CD4-positive, alpha-beta T cell treated with Interleukin-21 for 1 hour (primary cell): ENCODE measurements at regions not wholly inside any gene's neighbourhood (a gene's known extent, or its start where the extent isn't known, plus 50 kb on each side); places are given as distances from the start of the nearest gene placed in this dataset.

Experiments
- DNase-seq: peaks from one replicate; pipeline ENCODE4 v3.0.0-alpha.2; 2020

- DNase-seq = no peak
Measured at GRCh38 chr13:63206461-63206860, 1790.8 kb upstream of the PCDH20 start.

GRCh38 chr13:63201493-63201892 lies 1785.8 kb upstream of the PCDH20 start:
- DNase-seq = no peak

- no peak for DNase-seq
Measured at GRCh38 chr13:63199508-63199907, 1783.9 kb upstream of the PCDH20 start.

GRCh38 chr13:63198071-63198470 lies 1782.4 kb upstream of the PCDH20 start:
- DNase-seq = no peak

GRCh38 chr13:63195726-63196125 lies 1780.1 kb upstream of the PCDH20 start:
- no peak for DNase-seq

- DNase-seq = no peak
Measured at GRCh38 chr13:63190742-63191141, 1775.1 kb upstream of the PCDH20 start.

GRCh38 chr13:63190219-63190618 lies 1774.6 kb upstream of the PCDH20 start:
- DNase-seq = no peak

GRCh38 chr13:63189712-63190111 lies 1774.1 kb upstream of the PCDH20 start:
- DNase-seq = no peak

GRCh38 chr13:63184693-63185092 lies 1769.0 kb upstream of the PCDH20 start:
- no peak for DNase-seq

- no peak for DNase-seq
Measured at GRCh38 chr13:63175536-63175935, 1759.9 kb upstream of the PCDH20 start.

DNA sequence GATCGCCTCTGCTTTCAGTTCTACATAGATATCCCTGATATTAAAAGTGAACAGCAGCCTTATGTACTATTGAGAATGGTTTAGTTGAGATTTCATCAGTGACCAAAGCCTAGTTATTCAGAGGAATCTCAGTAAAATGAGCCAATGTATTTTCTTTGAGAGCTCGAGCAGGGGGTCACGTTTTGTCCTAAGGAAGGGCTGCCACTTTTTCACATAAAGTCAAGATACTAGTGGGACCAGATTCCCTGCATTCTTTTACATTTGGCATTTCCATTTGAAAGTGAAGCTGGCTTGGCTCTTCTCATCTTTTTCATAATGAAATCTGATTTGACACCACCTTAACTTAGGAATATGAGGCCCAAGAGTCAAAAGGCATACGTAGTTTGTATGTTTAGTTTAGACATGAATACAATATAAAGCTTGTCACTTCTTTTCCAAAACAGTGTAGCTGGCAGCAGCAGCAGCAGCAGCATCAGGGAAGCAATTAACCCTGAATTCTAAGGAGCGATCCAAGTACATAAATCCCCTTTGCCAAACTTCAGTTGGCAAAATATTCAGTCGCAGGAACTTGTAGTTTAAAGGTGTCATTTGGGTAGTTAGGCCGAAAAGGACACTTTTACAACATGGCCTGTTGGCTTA lies 1752.2 kb upstream of the PCDH20 start:
- no peak for DNase-seq

DNA sequence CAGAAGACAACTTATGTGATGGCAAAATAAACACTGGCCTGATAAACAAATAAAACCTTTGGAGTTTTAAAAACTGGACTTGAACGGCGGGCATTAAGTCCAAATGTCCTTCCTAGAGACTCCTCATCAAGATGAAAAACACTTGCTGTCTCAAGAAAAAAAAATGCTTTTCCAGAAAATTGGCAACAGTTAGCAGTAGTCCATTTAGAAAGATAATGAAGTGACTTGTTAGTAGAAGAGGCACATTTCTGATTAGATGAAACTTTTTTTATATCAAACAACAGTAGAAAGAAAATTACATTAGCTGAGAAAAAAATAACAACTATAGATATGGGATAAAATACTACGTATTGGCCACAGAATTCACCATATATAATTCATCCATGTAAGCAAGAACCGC lies 1750.7 kb upstream of the PCDH20 start:
- no peak for DNase-seq

GRCh38 chr13:63163903-63164302 lies 1748.3 kb upstream of the PCDH20 start:
- DNase-seq = no peak

GRCh38 chr13:63161219-63161618 lies 1745.6 kb upstream of the PCDH20 start:
- no peak for DNase-seq

DNA sequence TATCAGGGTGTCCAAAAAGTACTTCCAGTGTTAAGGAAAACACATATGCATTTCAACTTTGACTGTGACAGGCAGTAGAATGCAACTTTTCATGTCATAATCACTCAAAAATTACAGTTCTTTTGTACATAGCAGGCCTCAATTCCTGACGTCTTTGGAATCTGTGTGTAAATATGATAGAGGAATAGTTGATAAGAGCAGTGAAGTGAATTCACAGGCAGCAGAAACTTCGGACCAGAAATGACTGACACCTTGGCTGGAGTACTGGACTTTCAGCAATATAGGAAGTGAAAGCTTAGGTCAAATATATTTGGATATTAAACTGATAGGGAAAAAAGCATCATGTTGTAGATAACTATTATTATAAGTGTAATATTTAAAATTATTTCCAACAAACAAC lies 1741.2 kb upstream of the PCDH20 start:
- no peak for DNase-seq

GRCh38 chr13:63149375-63149774 lies 1733.7 kb upstream of the PCDH20 start:
- DNase-seq = no peak

- no peak for DNase-seq
Measured at GRCh38 chr13:63139277-63139676, 1723.6 kb upstream of the PCDH20 start.

DNA sequence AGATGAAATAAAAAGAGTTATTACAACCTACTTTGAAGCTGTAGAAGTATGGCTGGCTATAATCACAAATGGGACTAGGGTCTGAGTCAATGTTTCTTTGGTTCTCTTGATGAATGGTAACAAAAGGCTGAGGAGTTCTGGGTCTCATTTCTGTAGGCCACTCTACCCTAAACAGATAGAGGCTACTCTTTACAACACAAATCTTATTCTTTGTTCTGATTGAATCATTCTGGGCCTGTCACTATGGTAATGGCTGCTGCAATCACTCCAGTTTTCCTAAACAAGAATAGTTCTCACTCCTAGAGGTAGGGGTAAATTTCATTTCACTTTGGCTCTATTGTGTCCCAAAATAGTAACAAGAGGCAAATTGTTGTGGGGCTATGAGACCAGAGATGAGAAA lies 1714.3 kb upstream of the PCDH20 start:
- no peak for DNase-seq

DNA sequence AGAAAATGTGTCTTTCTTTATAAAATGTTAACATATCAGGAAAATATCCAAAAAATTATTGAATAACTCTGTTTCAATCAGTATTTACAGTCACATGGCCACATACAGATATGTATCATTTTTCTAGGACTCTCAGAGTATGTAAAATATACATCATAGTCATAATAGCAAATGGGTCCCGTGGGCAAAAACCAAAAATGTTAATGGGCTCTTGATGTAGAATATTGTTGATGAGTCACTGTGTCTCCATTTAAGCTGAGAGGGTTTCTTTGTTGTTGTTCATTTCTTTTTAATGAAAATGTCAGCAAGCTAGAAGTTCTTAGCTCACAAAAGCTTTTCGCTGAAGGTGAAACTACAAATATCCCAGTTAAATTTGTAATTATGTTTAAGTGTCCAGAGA lies 1713.1 kb upstream of the PCDH20 start:
- DNase-seq = no peak

DNA sequence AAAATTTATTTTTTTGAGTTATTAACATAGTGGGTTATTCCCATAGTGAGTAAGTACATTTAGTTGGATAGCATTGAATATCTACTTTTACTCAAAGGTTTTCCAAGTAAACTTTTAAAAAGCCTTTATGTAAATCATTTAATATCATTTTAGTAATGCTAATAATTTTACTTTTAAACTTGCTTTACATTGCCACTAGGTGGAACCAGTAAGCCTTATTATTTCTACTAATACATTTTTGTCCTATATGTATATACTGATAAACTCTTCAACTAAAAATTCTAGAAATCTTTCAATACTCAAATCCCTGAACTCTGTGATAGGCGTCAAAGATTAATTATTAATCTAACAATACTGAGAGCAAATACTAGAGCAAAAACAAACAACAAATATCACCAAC lies 1709.2 kb upstream of the PCDH20 start:
- DNase-seq = no peak

DNA sequence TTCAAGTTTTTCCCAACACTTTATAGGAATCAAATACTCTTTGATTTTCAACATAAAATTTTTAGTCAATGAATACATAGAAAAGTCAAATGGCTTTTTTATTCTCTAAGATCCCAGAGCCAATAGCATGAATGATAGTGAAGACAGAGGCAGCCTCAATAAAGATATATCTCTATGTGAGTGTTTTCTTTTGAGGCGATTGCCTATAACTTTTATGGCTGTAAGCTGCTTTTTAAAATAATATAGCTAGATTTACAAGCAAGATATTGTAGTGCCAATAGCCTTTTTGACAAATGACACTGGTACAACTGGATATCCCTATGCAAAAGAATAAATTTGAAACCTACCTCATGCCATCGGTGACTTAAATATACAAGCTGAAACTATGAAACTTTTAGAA lies 1705.2 kb upstream of the PCDH20 start:
- no peak for DNase-seq

DNA sequence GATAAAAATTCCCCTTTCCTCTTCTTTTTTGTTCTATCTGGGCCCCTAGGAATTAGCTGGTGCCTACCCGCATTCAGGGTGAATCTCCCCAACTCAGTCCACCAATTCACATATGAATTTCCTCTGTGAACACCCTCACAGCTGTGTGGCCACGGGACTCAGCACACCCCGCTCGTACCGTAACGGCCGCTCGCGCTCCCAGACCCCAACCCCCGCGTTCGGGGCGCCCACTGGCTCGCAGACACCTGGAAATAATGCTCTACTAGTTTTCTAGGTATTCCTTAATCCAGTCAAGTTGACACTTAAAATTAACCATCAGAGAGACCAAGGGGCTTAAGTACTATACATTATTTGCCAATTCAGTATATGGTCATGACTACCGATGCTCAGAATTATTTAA lies 1702.1 kb upstream of the PCDH20 start:
- DNase-seq = no peak

DNA sequence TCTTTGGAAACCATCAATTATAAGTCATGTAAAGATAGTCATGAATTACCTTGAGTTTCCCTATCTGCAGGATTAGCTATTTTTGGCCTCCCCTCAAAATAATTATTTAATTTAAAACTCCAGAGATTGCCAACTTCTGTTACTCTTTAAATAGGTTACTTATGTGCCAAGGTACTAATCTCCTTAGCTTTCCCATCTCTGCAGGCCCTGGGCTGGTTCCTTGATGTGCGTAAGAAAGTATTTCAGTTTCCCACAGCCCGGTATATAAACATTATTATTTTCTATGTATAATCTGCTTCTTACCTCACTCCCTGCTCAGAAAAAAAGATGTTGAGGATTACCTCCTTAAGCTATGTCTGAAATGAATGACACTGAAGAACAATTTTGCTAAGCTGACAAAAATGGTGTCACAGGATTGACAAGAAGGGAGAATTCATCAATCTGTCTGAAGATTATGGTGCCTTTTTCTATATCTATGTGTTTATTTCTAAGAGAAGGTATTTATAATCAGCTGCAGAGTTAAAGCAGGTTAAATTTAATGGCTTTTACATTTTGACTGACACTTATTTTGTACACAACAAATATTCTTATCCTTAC lies 1697.2 kb upstream of the PCDH20 start:
- no peak for DNase-seq

- no peak for DNase-seq
Measured at GRCh38 chr13:63110466-63110865, 1694.8 kb upstream of the PCDH20 start.
